Spleen (tissue), 7 donors: ENCODE measurements at regions not wholly inside any gene's neighbourhood (a gene's known extent, or its start where the extent isn't known, plus 50 kb on each side); places are given as distances from the start of the nearest gene placed in this dataset.

Experiments
- POLR2A ChIP-seq, 3 donors: fragments of 450-650 bp; IDR thresholded peaks; one replicate each; pipeline ENCODE4 v1.5.1; 2017; ENCODE audit warnings: antibody characterized with exemption in 3 of 3, mild to moderate bottlenecking in 1 of 3
- TF ChIP-seq, protein P1 (sequence below), 11 experiments: fragments of 200-600 bp in 7 of 11; fragments of 450-650 bp in 4 of 11; sonication (generic) in 4 of 11; IDR thresholded peaks in 8 of 11; conservative IDR thresholded peaks in 3 of 11; 1 replicate in 7 of 11; 2 replicates in 4 of 11; pipeline versions ENCODE4 v1.4.0 to v1.8.0; 2016 to 2021; ENCODE audit warnings: antibody characterized with exemption in 11 of 11, inconsistent platforms in 4 of 11, mild to moderate bottlenecking in 1 of 11
- donor health status: DM: no; HTN: no; CAD: no; lungs with moderate emphysema.
- donor health status: DM: no; HTN: no; CAD: no.
- donor health status: DM: no; HTN: no; CAD: no.

DNA sequence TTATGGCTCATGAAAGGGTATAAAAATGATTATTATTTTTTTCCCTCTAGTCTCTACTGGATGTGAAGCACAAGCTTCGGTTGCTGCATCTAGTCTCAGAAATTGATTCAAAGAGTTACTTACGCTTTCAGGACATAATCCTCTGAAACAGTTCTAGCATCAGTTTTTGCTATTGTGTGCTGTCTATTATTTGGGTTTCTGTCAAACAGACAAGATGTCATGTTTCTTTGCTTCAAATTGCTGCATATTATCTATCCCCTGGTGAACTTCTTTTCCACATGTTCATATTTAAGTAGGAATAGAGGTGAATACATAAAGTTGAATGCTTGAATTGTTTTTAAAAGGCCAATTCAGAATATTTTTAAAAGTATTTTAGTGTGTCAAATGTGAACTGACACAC is 161.6 kb upstream of the GBE1 start:
- TF ChIP-seq, protein P1, sequence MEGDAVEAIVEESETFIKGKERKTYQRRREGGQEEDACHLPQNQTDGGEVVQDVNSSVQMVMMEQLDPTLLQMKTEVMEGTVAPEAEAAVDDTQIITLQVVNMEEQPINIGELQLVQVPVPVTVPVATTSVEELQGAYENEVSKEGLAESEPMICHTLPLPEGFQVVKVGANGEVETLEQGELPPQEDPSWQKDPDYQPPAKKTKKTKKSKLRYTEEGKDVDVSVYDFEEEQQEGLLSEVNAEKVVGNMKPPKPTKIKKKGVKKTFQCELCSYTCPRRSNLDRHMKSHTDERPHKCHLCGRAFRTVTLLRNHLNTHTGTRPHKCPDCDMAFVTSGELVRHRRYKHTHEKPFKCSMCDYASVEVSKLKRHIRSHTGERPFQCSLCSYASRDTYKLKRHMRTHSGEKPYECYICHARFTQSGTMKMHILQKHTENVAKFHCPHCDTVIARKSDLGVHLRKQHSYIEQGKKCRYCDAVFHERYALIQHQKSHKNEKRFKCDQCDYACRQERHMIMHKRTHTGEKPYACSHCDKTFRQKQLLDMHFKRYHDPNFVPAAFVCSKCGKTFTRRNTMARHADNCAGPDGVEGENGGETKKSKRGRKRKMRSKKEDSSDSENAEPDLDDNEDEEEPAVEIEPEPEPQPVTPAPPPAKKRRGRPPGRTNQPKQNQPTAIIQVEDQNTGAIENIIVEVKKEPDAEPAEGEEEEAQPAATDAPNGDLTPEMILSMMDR (IDR thresholded peaks at IDR 0.05 in 8 of 11, conservative IDR thresholded peaks at IDR 0.05 in 3 of 11) = no peak
- no peak for TF ChIP-seq POLR2A (IDR thresholded peaks at IDR 0.05)
